Immature natural killer cell (primary cell): ENCODE measurements at regions not wholly inside any gene's neighbourhood (a gene's known extent, or its start where the extent isn't known, plus 50 kb on each side); places are given as distances from the start of the nearest gene placed in this dataset.

Experiments
- DNase-seq, 3 donors: peaks; one replicate each; pipeline ENCODE4 v3.0.0; 2022; ENCODE audit warnings: mixed read lengths in 1 of 3
- H3K27ac Mint-ChIP-seq, 6 donors: one replicate each; pipeline ENCODE4 v1.8.0; 2020; ENCODE audit warnings: mixed read lengths in 6 of 6, mild to moderate bottlenecking in 5 of 6, inconsistent platforms in 4 of 6, moderate library complexity in 3 of 6
- H3K27me3 Mint-ChIP-seq, 3 donors: one replicate each; pipeline ENCODE4 v1.8.0; 2020 to 2021; ENCODE audit warnings: low read depth in 3 of 3, mild to moderate bottlenecking in 3 of 3, mixed read lengths in 3 of 3, moderate library complexity in 3 of 3, inconsistent platforms in 1 of 3
- H3K36me3 Mint-ChIP-seq, 3 donors: one replicate each; pipeline ENCODE4 v1.8.0; 2020; ENCODE audit warnings: mixed read lengths in 3 of 3, inconsistent platforms in 2 of 3, mild to moderate bottlenecking in 2 of 3
- H3K4me1 Mint-ChIP-seq, 2 donors: one replicate each; pipeline ENCODE4 v1.8.0; 2020; ENCODE audit warnings: inconsistent platforms in 2 of 2, mild to moderate bottlenecking in 2 of 2, mixed read lengths in 2 of 2, moderate library complexity in 1 of 2
- H3K4me3 Mint-ChIP-seq, 5 donors: one replicate each; pipeline ENCODE4 v1.8.0; 2020; ENCODE audit warnings: mild to moderate bottlenecking in 5 of 5, mixed read lengths in 5 of 5, inconsistent platforms in 3 of 5, moderate library complexity in 3 of 5
- H3K9me3 Mint-ChIP-seq, 6 donors: one replicate each; pipeline ENCODE4 v1.8.0; 2020; ENCODE audit warnings: mild to moderate bottlenecking in 6 of 6, mixed read lengths in 6 of 6, inconsistent platforms in 4 of 6, moderate library complexity in 3 of 6

- Mint-ChIP-seq H3K36me3 (no peaks in the 10 kb centered on the region), H3K27ac (no peak overlapping the region), H3K27me3 (peaks cover 0 to 2% (median 0%) of the 10 kb centered on the region in 3 donors), H3K9me3 (peaks cover 16 to 49% (median 19%) of the 10 kb centered on the region in 6 donors), H3K4me3 (no peak overlapping the region), H3K4me1 (no peaks in the 10 kb centered on the region)
- DNase-seq, result no peak
Measured at GRCh38 chr14:84655014-84655413, 874.9 kb upstream of the FLRT2 start.

GRCh38 chr14:84657911-84658310 lies 872.0 kb upstream of the FLRT2 start:
- Mint-ChIP-seq H3K4me3 (no peak overlapping the region), H3K27ac (no peak overlapping the region), H3K36me3 (no peaks in the 10 kb centered on the region), H3K9me3 (peaks cover 9 to 42% (median 17%) of the 10 kb centered on the region in 6 donors), H3K27me3 (no peaks in the 10 kb centered on the region), H3K4me1 (no peaks in the 10 kb centered on the region)
- DNase-seq, result no peak

- H3K4me3 Mint-ChIP-seq, result no peak overlapping the region
- H3K27ac Mint-ChIP-seq, result no peak overlapping the region
Measured at GRCh38 chr14:84670796-84671195, 859.1 kb upstream of the FLRT2 start.

GRCh38 chr14:84671776-84672175 lies 858.2 kb upstream of the FLRT2 start:
- Mint-ChIP-seq H3K36me3 (no peaks in the 10 kb centered on the region), H3K4me3 (no peak overlapping the region), H3K27ac (no peak overlapping the region), H3K4me1 (no peaks in the 10 kb centered on the region), H3K9me3 (peaks cover 0 to 26% (median 1%) of the 10 kb centered on the region in 6 donors), H3K27me3 (no peaks in the 10 kb centered on the region)
- no peak for DNase-seq

More at GRCh38 chr14:84670796-84671195, 859.1 kb upstream of the FLRT2 start:
- peaks cover 0 to 27% (median 2%) of the 10 kb centered on the region in 6 donors for H3K9me3 Mint-ChIP-seq
- no peaks in the 10 kb centered on the region for H3K27me3 Mint-ChIP-seq
- no peak for DNase-seq
- H3K36me3 Mint-ChIP-seq, result no peaks in the 10 kb centered on the region
- H3K4me1 Mint-ChIP-seq, result no peaks in the 10 kb centered on the region

GRCh38 chr14:84674636-84675035 lies 855.3 kb upstream of the FLRT2 start:
- no peak for DNase-seq
- no peaks in the 10 kb centered on the region for H3K4me1 Mint-ChIP-seq
- H3K36me3 Mint-ChIP-seq, result no peaks in the 10 kb centered on the region
- no peak overlapping the region for H3K4me3 Mint-ChIP-seq
- H3K9me3 Mint-ChIP-seq, result peaks cover 0 to 26% (median 3%) of the 10 kb centered on the region in 6 donors
- no peak overlapping the region for H3K27ac Mint-ChIP-seq
- H3K27me3 Mint-ChIP-seq, result no peaks in the 10 kb centered on the region

- Mint-ChIP-seq H3K27me3 (peaks cover 0 to 4% (median 3%) of the 10 kb centered on the region in 3 donors), H3K4me3 (no peak overlapping the region), H3K36me3 (no peaks in the 10 kb centered on the region), H3K27ac (no peak overlapping the region), H3K4me1 (no peaks in the 10 kb centered on the region), H3K9me3 (peaks cover 3 to 38% (median 10%) of the 10 kb centered on the region in 6 donors)
- no peak for DNase-seq
Measured at GRCh38 chr14:84686550-84686949, 843.4 kb upstream of the FLRT2 start.

GRCh38 chr14:84688297-84689025 lies 841.5 kb upstream of the FLRT2 start:
- Mint-ChIP-seq H3K9me3 (peaks cover 0 to 22% (median 7%) of the 10 kb centered on the region in 6 donors), H3K4me1 (no peaks in the 10 kb centered on the region), H3K4me3 (no peak overlapping the region), H3K36me3 (no peaks in the 10 kb centered on the region), H3K27me3 (peaks cover 0 to 3% (median 2%) of the 10 kb centered on the region in 3 donors), H3K27ac (no peak overlapping the region)
- no peak for DNase-seq

GRCh38 chr14:84694161-84694560 lies 835.8 kb upstream of the FLRT2 start:
- no peak for DNase-seq
- Mint-ChIP-seq H3K4me3 (no peak overlapping the region), H3K27ac (no peak overlapping the region), H3K27me3 (peaks cover 0 to 2% (median 1%) of the 10 kb centered on the region in 3 donors), H3K4me1 (no peaks in the 10 kb centered on the region), H3K9me3 (peaks cover 0 to 10% (median 3%) of the 10 kb centered on the region in 6 donors), H3K36me3 (no peaks in the 10 kb centered on the region)

- Mint-ChIP-seq H3K4me1 (no peaks in the 10 kb centered on the region), H3K4me3 (no peak overlapping the region), H3K27me3 (peaks cover 0 to 2% (median 0%) of the 10 kb centered on the region in 3 donors)
Measured at GRCh38 chr14:84704601-84705000, 825.3 kb upstream of the FLRT2 start.

GRCh38 chr14:84707830-84708229 lies 822.1 kb upstream of the FLRT2 start:
- no peak for DNase-seq
- no peaks in the 10 kb centered on the region for H3K4me1 Mint-ChIP-seq
- H3K27ac Mint-ChIP-seq, result no peak overlapping the region
- peaks cover 2 to 32% (median 7%) of the 10 kb centered on the region in 6 donors for H3K9me3 Mint-ChIP-seq
- H3K36me3 Mint-ChIP-seq, result no peaks in the 10 kb centered on the region
- H3K4me3 Mint-ChIP-seq, result no peak overlapping the region
- H3K27me3 Mint-ChIP-seq, result peaks cover 0 to 2% (median 0%) of the 10 kb centered on the region in 3 donors

More at GRCh38 chr14:84704601-84705000, 825.3 kb upstream of the FLRT2 start:
- DNase-seq, result no peak
- peaks cover 3 to 32% (median 9%) of the 10 kb centered on the region in 6 donors for H3K9me3 Mint-ChIP-seq
- no peak overlapping the region for H3K27ac Mint-ChIP-seq
- no peaks in the 10 kb centered on the region for H3K36me3 Mint-ChIP-seq

- Mint-ChIP-seq H3K27me3 (peaks cover 0 to 2% (median 0%) of the 10 kb centered on the region in 3 donors), H3K4me1 (no peaks in the 10 kb centered on the region), H3K4me3 (no peak overlapping the region), H3K27ac (no peak overlapping the region), H3K9me3 (peaks cover 2 to 30% (median 6%) of the 10 kb centered on the region in 6 donors), H3K36me3 (no peaks in the 10 kb centered on the region)
- DNase-seq, result no peak
Measured at GRCh38 chr14:84708865-84709264, 821.1 kb upstream of the FLRT2 start.

GRCh38 chr14:84726471-84726870 lies 803.5 kb upstream of the FLRT2 start:
- no peak overlapping the region for H3K27ac Mint-ChIP-seq
- H3K4me3 Mint-ChIP-seq, result no peak overlapping the region

GRCh38 chr14:84749191-84749955 lies 780.6 kb upstream of the FLRT2 start:
- Mint-ChIP-seq H3K27ac (no peak overlapping the region), H3K9me3 (peaks cover 0 to 26% (median 4%) of the 10 kb centered on the region in 6 donors), H3K4me1 (no peaks in the 10 kb centered on the region), H3K27me3 (no peaks in the 10 kb centered on the region), H3K4me3 (no peak overlapping the region), H3K36me3 (no peaks in the 10 kb centered on the region)
- no peak for DNase-seq

More at GRCh38 chr14:84726471-84726870, 803.5 kb upstream of the FLRT2 start:
- H3K4me1 Mint-ChIP-seq, result no peaks in the 10 kb centered on the region
- DNase-seq, result no peak
- H3K9me3 Mint-ChIP-seq, result peaks cover 0 to 31% (median 9%) of the 10 kb centered on the region in 6 donors
- no peaks in the 10 kb centered on the region for H3K27me3 Mint-ChIP-seq
- peaks cover 0 to 3% (median 0%) of the 10 kb centered on the region in 3 donors for H3K36me3 Mint-ChIP-seq

- Mint-ChIP-seq H3K4me3 (no peak overlapping the region), H3K36me3 (no peaks in the 10 kb centered on the region), H3K9me3 (peaks cover 2 to 27% (median 4%) of the 10 kb centered on the region in 6 donors), H3K27ac (no peak overlapping the region), H3K4me1 (no peaks in the 10 kb centered on the region), H3K27me3 (no peaks in the 10 kb centered on the region)
- DNase-seq, result no peak
Measured at GRCh38 chr14:84750284-84750683, 779.7 kb upstream of the FLRT2 start.
